ENCODE measurements at regions not wholly inside any gene's neighbourhood (a gene's known extent, or its start where the extent isn't known, plus 50 kb on each side); places are given as distances from the start of the nearest gene placed in this dataset.

GRCh38 chr3:144085964-144086363 is 114.3 kb downstream of the DIPK2A start:
- Mint-ChIP-seq H3K4me1 (peaks cover 0 to 4% of the 10 kb centered on the region in 2 experiments; a peak in 1 of 4 replicates), H3K9me3 (no peaks in the 10 kb centered on the region), H3K4me3 (no peak overlapping the region), H3K27ac (no peak overlapping the region), H3K27me3 (ENCODE audit: low read depth) (no peaks in the 10 kb centered on the region), H3K36me3 (ENCODE audit: insufficient read depth in 1 of 3, low read depth in 3 of 3) (no peaks in the 10 kb centered on the region)
- Histone ChIP-seq H3K18ac (ENCODE audit: insufficient read length, low read depth, low read length) (no peak overlapping the region), H2BK120ac (ENCODE audit: low read depth, low read length, poor library complexity, severe bottlenecking) (no peak overlapping the region), H3K79me1 (ENCODE audit: insufficient read depth, low read depth, low read length, poor library complexity, severe bottlenecking) (no peaks in the 10 kb centered on the region), H3K79me2 (ENCODE audit: insufficient read depth, low read length) (no peaks in the 10 kb centered on the region), H2BK15ac (ENCODE audit: low read depth, low read length) (no peak overlapping the region), H3K23me2 (ENCODE audit: insufficient read length, low read depth, low read length, poor library complexity, severe bottlenecking) (no peaks in the 10 kb centered on the region), H3K4me1 (ENCODE audit: insufficient read depth, low read length) (no peaks in the 10 kb centered on the region), H2BK12ac (ENCODE audit: insufficient read length, low read depth, low read length) (no peak overlapping the region), H3K27ac (ENCODE audit: insufficient read length, low read depth, low read length) (no peak overlapping the region), H3K9me3 (ENCODE audit: control insufficient read depth, low read depth, low read length) (no peaks in the 10 kb centered on the region), H2BK5ac (ENCODE audit: insufficient read length, low read length) (no peak overlapping the region), H2AFZ (ENCODE audit: low read length) (no peak overlapping the region), H4K8ac (replicated peaks; ENCODE audit: insufficient read length, low read depth, low read length) (no peak overlapping the region), H2BK20ac (ENCODE audit: low read depth, low read length, poor library complexity, severe bottlenecking) (no peak overlapping the region), H3K23ac (ENCODE audit: insufficient read length, low read depth, low read length) (no peak overlapping the region), H3T11ph (ENCODE audit: low read length) (no peak overlapping the region), H3K4me2 (ENCODE audit: insufficient read depth, insufficient read length, low read length) (no peak overlapping the region), H4K20me1 (ENCODE audit: control insufficient read depth, insufficient read depth, insufficient read length) (no peaks in the 10 kb centered on the region), H4K91ac (ENCODE audit: insufficient read length, low read depth, low read length) (no peak overlapping the region), H4K5ac (ENCODE audit: insufficient read length, low read depth, low read length) (no peak overlapping the region), H3K27me3 (ENCODE audit: insufficient read depth, low read length) (no peaks in the 10 kb centered on the region), H3K14ac (ENCODE audit: insufficient read depth, low read length) (no peak overlapping the region), H3K9ac (ENCODE audit: extremely low read depth, insufficient read length, low read length) (no peak overlapping the region), H2AK5ac (ENCODE audit: insufficient read length, low read length) (no peak overlapping the region), H3K56ac (ENCODE audit: insufficient read length, low read depth, low read length) (no peak overlapping the region), H3K4ac (ENCODE audit: low read depth, low read length) (no peak overlapping the region)
- TF ChIP-seq, protein P1, sequence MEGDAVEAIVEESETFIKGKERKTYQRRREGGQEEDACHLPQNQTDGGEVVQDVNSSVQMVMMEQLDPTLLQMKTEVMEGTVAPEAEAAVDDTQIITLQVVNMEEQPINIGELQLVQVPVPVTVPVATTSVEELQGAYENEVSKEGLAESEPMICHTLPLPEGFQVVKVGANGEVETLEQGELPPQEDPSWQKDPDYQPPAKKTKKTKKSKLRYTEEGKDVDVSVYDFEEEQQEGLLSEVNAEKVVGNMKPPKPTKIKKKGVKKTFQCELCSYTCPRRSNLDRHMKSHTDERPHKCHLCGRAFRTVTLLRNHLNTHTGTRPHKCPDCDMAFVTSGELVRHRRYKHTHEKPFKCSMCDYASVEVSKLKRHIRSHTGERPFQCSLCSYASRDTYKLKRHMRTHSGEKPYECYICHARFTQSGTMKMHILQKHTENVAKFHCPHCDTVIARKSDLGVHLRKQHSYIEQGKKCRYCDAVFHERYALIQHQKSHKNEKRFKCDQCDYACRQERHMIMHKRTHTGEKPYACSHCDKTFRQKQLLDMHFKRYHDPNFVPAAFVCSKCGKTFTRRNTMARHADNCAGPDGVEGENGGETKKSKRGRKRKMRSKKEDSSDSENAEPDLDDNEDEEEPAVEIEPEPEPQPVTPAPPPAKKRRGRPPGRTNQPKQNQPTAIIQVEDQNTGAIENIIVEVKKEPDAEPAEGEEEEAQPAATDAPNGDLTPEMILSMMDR (conservative IDR thresholded peaks at IDR 0.05), result no peak
- no CpG with 5 or more reads among the region's 3 CpGs for WGBS (ENCODE audit: extremely low coverage, insufficient read length, low lambda C conversion rate)
- no peak for DNase-seq

Data from H9 (cell line).